Fibroblast of lung (primary cell): ENCODE measurements at regions not wholly inside any gene's neighbourhood (a gene's known extent, or its start where the extent isn't known, plus 50 kb on each side); places are given as distances from the start of the nearest gene placed in this dataset.

ENCODE experiments used
- DNase-seq, 2 donors: peaks; one replicate each; pipeline versions ENCODE4 v3.0.0 to v3.0.0-alpha.2; 2010; ENCODE audit warnings: low read depth in 2 of 2
- H2AFZ ChIP-seq: 2 replicates; pipeline ENCODE4 v1.5.1; 2012; ENCODE audit warnings: low read length, control low read depth, inconsistent platforms
- H3K27ac ChIP-seq: 2 replicates; pipeline ENCODE4 v1.5.1; 2011; ENCODE audit warnings: low read length, control low read depth; ENCODE audit not compliant: insufficient read depth
- H3K27me3 ChIP-seq: 2 replicates; pipeline ENCODE4 v1.5.1; 2011; ENCODE audit warnings: mild to moderate bottlenecking, low read length; ENCODE audit not compliant: control insufficient read depth, insufficient read depth
- H3K36me3 ChIP-seq: 2 replicates; pipeline ENCODE4 v1.5.1; 2011; ENCODE audit warnings: low read length; ENCODE audit not compliant: control insufficient read depth, insufficient read depth
- H3K4me1 ChIP-seq: 2 replicates; pipeline ENCODE4 v1.5.1; 2011; ENCODE audit warnings: low read length; ENCODE audit not compliant: control insufficient read depth, insufficient read depth; ENCODE audit errors: extremely low read depth
- H3K4me2 ChIP-seq: 2 replicates; pipeline ENCODE4 v1.5.1; 2011; ENCODE audit warnings: low read length, control low read depth; ENCODE audit not compliant: insufficient read depth; ENCODE audit errors: extremely low read depth
- H3K4me3 ChIP-seq, 4 experiments: fragments of 200-600 bp in 1 of 4; sonication (generic) in 1 of 4; replicated peaks in 1 of 4; 2 replicates each; pipeline ENCODE4 v1.5.1; 2011 to 2016; ENCODE audit warnings: low read length in 4 of 4, low read depth in 3 of 4, mild to moderate bottlenecking in 3 of 4, control low read depth in 2 of 4, inconsistent platforms in 1 of 4, mixed read lengths in 1 of 4; ENCODE audit not compliant: insufficient read depth in 1 of 4; ENCODE audit errors: control extremely low read depth in 1 of 4
- H3K79me2 ChIP-seq: 2 replicates; pipeline ENCODE4 v1.5.1; 2012; ENCODE audit warnings: mild to moderate bottlenecking, low read length, inconsistent platforms; ENCODE audit not compliant: control insufficient read depth, insufficient read depth
- H3K9ac ChIP-seq: 2 replicates; pipeline ENCODE4 v1.5.1; 2011; ENCODE audit warnings: mild to moderate bottlenecking, low read length, control low read depth; ENCODE audit not compliant: insufficient read depth
- H3K9me3 ChIP-seq: 2 replicates; pipeline ENCODE4 v1.5.1; 2012; ENCODE audit warnings: low read depth, low read length; ENCODE audit not compliant: control insufficient read depth, insufficient read depth
- H4K20me1 ChIP-seq: 2 replicates; pipeline ENCODE4 v1.5.1; 2011; ENCODE audit warnings: low read length; ENCODE audit not compliant: control insufficient read depth, insufficient read depth; ENCODE audit errors: extremely low read depth
- EZH2 ChIP-seq: IDR thresholded peaks from 2 replicates; pipeline ENCODE4 v1.5.1; 2012; ENCODE audit warnings: low read length, control low read depth, mild to moderate bottlenecking; ENCODE audit errors: missing control alignments
- TF ChIP-seq, protein P1 (sequence below), 2 donors: IDR thresholded peaks in 1 of 2; conservative IDR thresholded peaks in 1 of 2; 1 replicate in 1 of 2; 2 replicates in 1 of 2; pipeline ENCODE4 v1.5.1; 2011 to 2012; ENCODE audit warnings: low read length in 2 of 2, control low read depth in 1 of 2, inconsistent platforms in 1 of 2, low read depth in 1 of 2, mild to moderate bottlenecking in 1 of 2

DNA sequence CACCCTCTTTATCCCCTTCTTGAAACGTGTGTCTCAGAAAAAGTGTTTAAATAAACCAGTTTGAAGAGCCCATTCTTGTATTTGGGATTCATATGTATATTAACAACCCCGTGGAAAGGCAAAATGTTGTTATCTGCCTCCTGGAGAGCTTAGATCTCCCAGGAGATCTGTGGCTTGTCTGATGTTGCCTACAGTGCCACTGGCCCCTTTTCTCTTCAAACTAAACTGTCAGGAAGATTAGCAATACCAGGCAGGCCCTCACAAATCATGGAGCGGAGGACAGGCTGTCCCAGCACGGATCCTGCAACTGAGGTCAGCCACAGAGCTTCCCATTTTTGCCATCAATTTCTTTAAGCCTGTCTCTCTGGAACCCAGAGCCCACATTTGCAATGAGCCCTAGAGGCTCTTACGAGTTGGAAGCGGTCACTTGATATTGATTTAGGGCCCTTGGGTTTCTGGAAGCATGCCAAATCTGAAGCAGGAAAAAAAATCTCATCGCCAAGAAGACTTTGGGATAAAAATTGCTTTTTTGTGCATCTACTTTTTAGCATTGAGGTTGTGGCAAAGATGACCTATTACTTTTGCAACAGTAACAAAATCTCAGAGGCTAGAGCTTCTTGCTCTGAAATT, 234.1 kb downstream of the OPA1 start:
- Histone ChIP-seq H3K4me3 (no peak overlapping the region), H3K36me3 (no peaks in the 10 kb centered on the region), H2AFZ (no peak overlapping the region), H3K9ac (no peak overlapping the region), H3K27ac (no peak overlapping the region), H3K4me2 (no peak overlapping the region), H3K9me3 (no peaks in the 10 kb centered on the region), H3K27me3 (no peaks in the 10 kb centered on the region), H3K79me2 (no peaks in the 10 kb centered on the region), H3K4me1 (no peaks in the 10 kb centered on the region), H4K20me1 (no peaks in the 10 kb centered on the region)
- TF ChIP-seq EZH2: no peak
- TF ChIP-seq, protein P1, sequence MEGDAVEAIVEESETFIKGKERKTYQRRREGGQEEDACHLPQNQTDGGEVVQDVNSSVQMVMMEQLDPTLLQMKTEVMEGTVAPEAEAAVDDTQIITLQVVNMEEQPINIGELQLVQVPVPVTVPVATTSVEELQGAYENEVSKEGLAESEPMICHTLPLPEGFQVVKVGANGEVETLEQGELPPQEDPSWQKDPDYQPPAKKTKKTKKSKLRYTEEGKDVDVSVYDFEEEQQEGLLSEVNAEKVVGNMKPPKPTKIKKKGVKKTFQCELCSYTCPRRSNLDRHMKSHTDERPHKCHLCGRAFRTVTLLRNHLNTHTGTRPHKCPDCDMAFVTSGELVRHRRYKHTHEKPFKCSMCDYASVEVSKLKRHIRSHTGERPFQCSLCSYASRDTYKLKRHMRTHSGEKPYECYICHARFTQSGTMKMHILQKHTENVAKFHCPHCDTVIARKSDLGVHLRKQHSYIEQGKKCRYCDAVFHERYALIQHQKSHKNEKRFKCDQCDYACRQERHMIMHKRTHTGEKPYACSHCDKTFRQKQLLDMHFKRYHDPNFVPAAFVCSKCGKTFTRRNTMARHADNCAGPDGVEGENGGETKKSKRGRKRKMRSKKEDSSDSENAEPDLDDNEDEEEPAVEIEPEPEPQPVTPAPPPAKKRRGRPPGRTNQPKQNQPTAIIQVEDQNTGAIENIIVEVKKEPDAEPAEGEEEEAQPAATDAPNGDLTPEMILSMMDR (conservative IDR thresholded peaks at IDR 0.05 in 1 of 2, IDR thresholded peaks at IDR 0.05 in 1 of 2; ENCODE audit: low read depth in 1 of 2, low read length in 2 of 2): no peak
- DNase-seq: no peak

GRCh38 chr3:193827871-193828270, 234.9 kb downstream of the OPA1 start:
- Histone ChIP-seq H3K4me2 (no peak overlapping the region), H2AFZ (no peak overlapping the region), H3K9me3 (no peaks in the 10 kb centered on the region), H3K9ac (no peak overlapping the region), H4K20me1 (no peaks in the 10 kb centered on the region), H3K27me3 (no peaks in the 10 kb centered on the region), H3K4me1 (no peaks in the 10 kb centered on the region), H3K36me3 (no peaks in the 10 kb centered on the region), H3K4me3 (no peak overlapping the region), H3K27ac (no peak overlapping the region), H3K79me2 (no peaks in the 10 kb centered on the region)
- DNase-seq: no peak
- TF ChIP-seq EZH2: no peak
- TF ChIP-seq, protein P1 (conservative IDR thresholded peaks at IDR 0.05 in 1 of 2, IDR thresholded peaks at IDR 0.05 in 1 of 2; ENCODE audit: low read depth in 1 of 2, low read length in 2 of 2): no peak

DNA sequence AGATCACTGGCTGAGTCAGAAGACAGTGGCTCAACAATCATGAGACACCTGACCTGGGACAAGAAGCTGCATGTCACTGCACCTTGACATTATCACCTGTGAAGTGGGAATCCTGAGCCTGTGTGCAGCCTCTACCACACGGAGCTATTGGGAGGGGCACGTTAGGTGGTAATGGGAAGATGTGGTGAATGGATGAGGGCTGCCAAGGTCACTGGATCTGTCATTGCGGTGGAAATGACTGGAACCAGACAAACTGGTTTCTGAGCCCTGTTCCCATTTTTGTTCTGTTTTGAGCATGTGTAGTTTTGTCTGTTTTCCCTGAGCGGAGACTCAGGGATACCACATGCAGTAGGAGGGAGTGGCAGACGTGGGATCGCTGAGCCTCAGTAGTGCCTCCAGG, 235.5 kb downstream of the OPA1 start:
- no peak overlapping the region for H3K9ac ChIP-seq
- DNase-seq: no peak
- peaks cover 4% of the 10 kb centered on the region for H3K27me3 ChIP-seq
- no peaks in the 10 kb centered on the region for H3K79me2 ChIP-seq
- TF ChIP-seq EZH2: no peak
- TF ChIP-seq, protein P1 (conservative IDR thresholded peaks at IDR 0.05 in 1 of 2, IDR thresholded peaks at IDR 0.05 in 1 of 2; ENCODE audit: low read depth in 1 of 2, low read length in 2 of 2): no peak
- no peaks in the 10 kb centered on the region for H3K4me1 ChIP-seq
- no peak overlapping the region for H3K27ac ChIP-seq
- H3K36me3 ChIP-seq: no peaks in the 10 kb centered on the region
- H2AFZ ChIP-seq: no peak overlapping the region
- no peak overlapping the region for H3K4me3 ChIP-seq
- H3K4me2 ChIP-seq: no peak overlapping the region
- H4K20me1 ChIP-seq: no peaks in the 10 kb centered on the region
- H3K9me3 ChIP-seq: no peaks in the 10 kb centered on the region
